SK-N-MC (cell line): ENCODE measurements at regions not wholly inside any gene's neighbourhood (a gene's known extent, or its start where the extent isn't known, plus 50 kb on each side); places are given as distances from the start of the nearest gene placed in this dataset.

ENCODE experiments used
- EZH2 ChIP-seq: fragments of 200-600 bp; sonication (generic); IDR thresholded peaks from one replicate; pipeline ENCODE4 v1.6.1; 2017; ENCODE audit warnings: antibody characterized with exemption
- POLR2AphosphoS5 ChIP-seq: IDR thresholded peaks from 2 replicates; pipeline ENCODE4 v1.6.1; 2012; ENCODE audit warnings: mild to moderate bottlenecking, low read depth, low read length, borderline replicate concordance

DNA sequence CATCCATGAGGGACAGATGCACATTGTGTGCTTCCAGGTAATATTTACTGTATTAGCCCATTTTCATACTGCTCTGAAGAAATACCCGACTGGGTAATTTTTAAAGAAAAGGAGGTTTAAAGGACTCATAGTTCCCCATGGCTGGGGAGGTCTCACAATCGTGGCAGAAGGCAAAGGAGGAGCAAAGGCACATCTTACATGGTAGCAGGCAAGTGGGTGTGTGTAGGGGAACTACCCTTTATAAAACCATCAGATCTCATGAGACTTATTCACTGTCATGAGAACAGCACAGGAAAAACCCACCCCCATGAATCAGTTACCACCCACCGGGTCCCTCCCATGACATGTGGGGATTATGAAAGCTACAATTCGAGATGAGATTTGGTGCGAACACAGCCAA, 148.8 kb upstream of the FBXL17 start:
- TF ChIP-seq EZH2 (no peak), POLR2AphosphoS5 (no peak)
